ENCODE measurements at regions not wholly inside any gene's neighbourhood (a gene's known extent, or its start where the extent isn't known, plus 50 kb on each side); places are given as distances from the start of the nearest gene placed in this dataset.

DNA sequence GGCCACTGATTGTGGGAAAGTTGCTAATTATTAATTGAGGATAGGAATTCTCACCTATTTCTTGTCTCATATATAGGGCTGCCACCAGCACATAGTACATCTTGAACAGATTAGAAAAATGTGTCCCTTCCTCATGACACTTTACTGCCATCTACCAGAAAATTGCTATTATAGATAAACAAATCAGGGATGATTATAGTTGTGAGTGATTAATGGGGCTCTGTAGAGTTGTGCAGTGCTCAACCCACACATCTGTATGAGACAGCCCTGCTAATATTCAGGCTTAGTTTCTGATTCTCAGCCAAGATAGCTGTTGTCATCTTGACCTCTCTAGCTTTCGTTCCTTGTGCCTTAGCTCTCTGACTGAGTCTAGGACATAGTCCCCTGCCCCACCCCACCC is 373.3 kb downstream of the TLE4 start:
- TF ChIP-seq, protein P1, sequence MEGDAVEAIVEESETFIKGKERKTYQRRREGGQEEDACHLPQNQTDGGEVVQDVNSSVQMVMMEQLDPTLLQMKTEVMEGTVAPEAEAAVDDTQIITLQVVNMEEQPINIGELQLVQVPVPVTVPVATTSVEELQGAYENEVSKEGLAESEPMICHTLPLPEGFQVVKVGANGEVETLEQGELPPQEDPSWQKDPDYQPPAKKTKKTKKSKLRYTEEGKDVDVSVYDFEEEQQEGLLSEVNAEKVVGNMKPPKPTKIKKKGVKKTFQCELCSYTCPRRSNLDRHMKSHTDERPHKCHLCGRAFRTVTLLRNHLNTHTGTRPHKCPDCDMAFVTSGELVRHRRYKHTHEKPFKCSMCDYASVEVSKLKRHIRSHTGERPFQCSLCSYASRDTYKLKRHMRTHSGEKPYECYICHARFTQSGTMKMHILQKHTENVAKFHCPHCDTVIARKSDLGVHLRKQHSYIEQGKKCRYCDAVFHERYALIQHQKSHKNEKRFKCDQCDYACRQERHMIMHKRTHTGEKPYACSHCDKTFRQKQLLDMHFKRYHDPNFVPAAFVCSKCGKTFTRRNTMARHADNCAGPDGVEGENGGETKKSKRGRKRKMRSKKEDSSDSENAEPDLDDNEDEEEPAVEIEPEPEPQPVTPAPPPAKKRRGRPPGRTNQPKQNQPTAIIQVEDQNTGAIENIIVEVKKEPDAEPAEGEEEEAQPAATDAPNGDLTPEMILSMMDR (IDR thresholded peaks at IDR 0.05): no peak
- no peak for TF ChIP-seq POLR2A (IDR thresholded peaks at IDR 0.05)
- TF ChIP-seq EP300 (IDR thresholded peaks at IDR 0.05): no peak
